ENCODE measurements at regions not wholly inside any gene's neighbourhood (a gene's known extent, or its start where the extent isn't known, plus 50 kb on each side); places are given as distances from the start of the nearest gene placed in this dataset.

GRCh38 chr11:109148669-109149068, 273.3 kb upstream of the C11orf87 start:
- Histone ChIP-seq H2BK120ac (replicated peaks; ENCODE audit: low read depth, low read length) (no peak overlapping the region), H4K8ac (ENCODE audit: extremely low read depth, insufficient read depth, low read length) (no peak overlapping the region), H2BK15ac (ENCODE audit: low read length) (no peak overlapping the region), H3K79me2 (ENCODE audit: control insufficient read depth in 1 of 2, insufficient read depth in 2 of 2, low read length in 2 of 2) (no peaks in the 10 kb centered on the region), H3K23ac (ENCODE audit: insufficient read length) (no peak overlapping the region), H3K14ac (ENCODE audit: insufficient read length) (no peak overlapping the region), H3K36me3 (ENCODE audit: control insufficient read depth in 2 of 4, insufficient read depth in 4 of 4, low read length in 3 of 4) (no peaks in the 10 kb centered on the region), H3K18ac (ENCODE audit: extremely low read depth, low read length) (no peak overlapping the region), H3K4me2 (ENCODE audit: insufficient read depth in 1 of 2, low read depth in 2 of 2, low read length in 2 of 2) (no peak overlapping the region), H3K27ac (ENCODE audit: low read depth, low read length) (no peak overlapping the region), H4K5ac (ENCODE audit: insufficient read length, low read depth, low read length) (no peak overlapping the region), H3K9me3 (ENCODE audit: insufficient read depth in 2 of 2, low read depth in 1 of 2, low read length in 1 of 2) (no peaks in the 10 kb centered on the region; a peak in 1 of 4 replicates), H2BK12ac (ENCODE audit: low read depth, low read length) (no peak overlapping the region), H3K4me1 (replicated peaks in 1 of 4; ENCODE audit: control insufficient read depth in 3 of 4, insufficient read depth in 4 of 4, low read length in 3 of 4) (peaks cover 0 to 4% (median 0%) of the 10 kb centered on the region in 4 experiments; a peak in 1 of 7 replicates), H3K79me1 (ENCODE audit: low read depth, low read length) (no peaks in the 10 kb centered on the region), H3K4me3 (ENCODE audit: extremely low read depth in 1 of 4, insufficient read depth in 2 of 4, low read depth in 3 of 4, low read length in 4 of 4) (no peak overlapping the region), H3K27me3 (replicated peaks in 1 of 4; ENCODE audit: control insufficient read depth in 3 of 4, extremely low read depth in 1 of 4, insufficient read depth in 3 of 4, low read length in 3 of 4) (no peaks in the 10 kb centered on the region), H2AFZ (ENCODE audit: low read length) (no peak overlapping the region), H3K23me2 (ENCODE audit: low read depth, low read length) (no peaks in the 10 kb centered on the region), H2BK20ac (ENCODE audit: low read length) (no peak overlapping the region), H3K4ac (replicated peaks; ENCODE audit: insufficient read length, low read depth, low read length) (no peak overlapping the region), H2BK5ac (ENCODE audit: low read depth, low read length) (no peak overlapping the region), H2AK5ac (ENCODE audit: low read depth, low read length) (no peak overlapping the region), H4K20me1 (replicated peaks in 1 of 2; ENCODE audit: control insufficient read depth in 1 of 2, insufficient read depth in 2 of 2, low read length in 2 of 2) (no peaks in the 10 kb centered on the region), H3K9ac (replicated peaks in 1 of 4; ENCODE audit: extremely low read depth in 1 of 4, low read depth in 3 of 4, low read length in 3 of 4) (no peak overlapping the region), H3K56ac (replicated peaks; ENCODE audit: insufficient read length, low read depth, low read length) (no peak overlapping the region), H4K91ac (replicated peaks; ENCODE audit: insufficient read length, low read length) (no peak overlapping the region)
- FAIRE-seq (no peak), DNase-seq (ENCODE audit: low read depth in 1 of 2, low spot score in 2 of 2) (no peak)
- ChIA-PET POLR2A (ENCODE audit: partially characterized antibody) (no interaction called here), CTCF (ENCODE audit: partially characterized antibody) (interaction anchor here (1.4 kb wide), 1 partner anchor 277 kb away, joined by 3 read pairs; no protein-coding TSS in a partner anchor)
- 86% methylated on average over 2 of the region's 2 CpGs; no CpG with 5 or more reads in 1 of the 2 experiments for whole genome bisulfite sequencing, 2 experiments (ENCODE audit: extremely low coverage in 1 of 2, insufficient coverage in 1 of 2, insufficient read length in 1 of 2, insufficient replicate concordance in 2 of 2, low coverage in 1 of 2, low lambda C conversion rate in 2 of 2, missing lambda C conversion rate in 1 of 2)
- TF ChIP-seq CTCF (IDR thresholded peaks at IDR 0.05; ENCODE audit: control extremely low read depth in 1 of 3, insufficient read depth in 1 of 3, low read depth in 1 of 3, low read length in 3 of 3) (no peak), BRCA1 (IDR thresholded peaks at IDR 0.05; ENCODE audit: low read depth, low read length) (no peak), KDM4A (IDR thresholded peaks at IDR 0.05; ENCODE audit: low read depth, low read length, severe bottlenecking) (no peak), BCL11A (IDR thresholded peaks at IDR 0.05; ENCODE audit: low read depth in 2 of 2, low read length in 2 of 2) (no peak), CHD2 (IDR thresholded peaks at IDR 0.05; ENCODE audit: low read length) (no peak), FOSL1 (IDR thresholded peaks at IDR 0.05; ENCODE audit: insufficient read depth, low read depth, low read length) (no peak), SP1 (IDR thresholded peaks at IDR 0.05; ENCODE audit: low read depth, low read length) (no peak), ATF3 (IDR thresholded peaks at IDR 0.05; ENCODE audit: insufficient read depth, low read depth, low read length) (no peak), CREB1 (IDR thresholded peaks at IDR 0.05) (no peak), SIRT6 (IDR thresholded peaks at IDR 0.05; ENCODE audit: low read length) (no peak), TCF12 (IDR thresholded peaks at IDR 0.05; ENCODE audit: low read depth, low read length) (no peak), HDAC6 (IDR thresholded peaks at IDR 0.05; ENCODE audit: low read depth, low read length) (no peak), TBP (IDR thresholded peaks at IDR 0.05; ENCODE audit: low read depth, low read length) (no peak)
